Adrenal gland (tissue), 9 donors: ENCODE measurements at regions not wholly inside any gene's neighbourhood (a gene's known extent, or its start where the extent isn't known, plus 50 kb on each side); places are given as distances from the start of the nearest gene placed in this dataset.
"Not testable (repeated sequence)": the region's sequence is repeated elsewhere in the genome, so short reads cannot be mapped to it uniquely, and the experiment has no call there.

Experiments
- DNase-seq, 7 donors: peaks; one replicate each; pipeline ENCODE4 v3.0.0-alpha.2; 2019 to 2020
- H3K27ac ChIP-seq, 5 donors: fragments of 200-600 bp; sonication (generic) in 4 of 5; 1 replicate in 3 of 5; 2 replicates in 2 of 5; pipeline versions ENCODE4 v1.5.1 to v1.8.0; 2016 to 2020; ENCODE audit warnings: mild to moderate bottlenecking in 1 of 5
- H3K27me3 ChIP-seq: fragments of 200-600 bp; 2 replicates; pipeline ENCODE4 v1.8.0; 2021
- H3K36me3 ChIP-seq, 2 donors: fragments of 200-600 bp; replicated peaks in 1 of 2; 1 replicate in 1 of 2; 2 replicates in 1 of 2; pipeline versions ENCODE4 v1.5.1 to v1.8.0; 2018 to 2022
- H3K4me1 ChIP-seq, 2 donors: fragments of 200-600 bp; replicated peaks in 1 of 2; 1 replicate in 1 of 2; 2 replicates in 1 of 2; pipeline versions ENCODE4 v1.5.1 to v1.8.0; 2018 to 2021
- H3K4me3 ChIP-seq, 4 donors: fragments of 200-600 bp; sonication (generic) in 3 of 4; one replicate each; pipeline ENCODE4 v1.5.1; 2016 to 2018
- H3K9me3 ChIP-seq, 3 donors: fragments of 200-600 bp; sonication (generic) in 1 of 3; replicated peaks in 1 of 3; 1 replicate in 2 of 3; 2 replicates in 1 of 3; pipeline versions ENCODE4 v1.5.1 to v1.8.0; 2016 to 2021
- WGBS, 4 donors: extraction: QIAGEN DNeasy Blood & Tissue Kit in 2 of 4; methylation state at CpG; one replicate each; pipeline versions ENCODE4 v1.1.5 to v1.1.7; 2013 to 2017; 5-methylcytosine and 5-hydroxymethylcytosine counted together
- intact Hi-C, 2 donors: fragments of 100-400 bp; cut with DNase I; formaldehyde crosslinking; loops; one replicate each; pipeline versions ENCODE4 v1.14.1 to v1.15.0; 2022 to 2023
- microRNA-seq, 3 donors: library from miRNA; unstranded; fragments of <30 nt; microRNA quantifications; one replicate each; pipeline ENCODE4, GENCODE V29; 2017 to 2020
- small RNA-seq, 2 donors: library from RNA; depleted of rRNA; stranded (forward); fragments of <200 nt; gene quantifications; one replicate each; pipeline ENCODE3, GENCODE V24; 2016
- donor health status: healthy with polysubstance abuse.
- donor health status: Bipolar disorder and iron deficiency.
- donor health status: DM: yes; HTN: yes; CAD: no.
- donor health status: DM: no; HTN: no; CAD: no.
- donor health status: DM: no; HTN: no; CAD: no.

DNA sequence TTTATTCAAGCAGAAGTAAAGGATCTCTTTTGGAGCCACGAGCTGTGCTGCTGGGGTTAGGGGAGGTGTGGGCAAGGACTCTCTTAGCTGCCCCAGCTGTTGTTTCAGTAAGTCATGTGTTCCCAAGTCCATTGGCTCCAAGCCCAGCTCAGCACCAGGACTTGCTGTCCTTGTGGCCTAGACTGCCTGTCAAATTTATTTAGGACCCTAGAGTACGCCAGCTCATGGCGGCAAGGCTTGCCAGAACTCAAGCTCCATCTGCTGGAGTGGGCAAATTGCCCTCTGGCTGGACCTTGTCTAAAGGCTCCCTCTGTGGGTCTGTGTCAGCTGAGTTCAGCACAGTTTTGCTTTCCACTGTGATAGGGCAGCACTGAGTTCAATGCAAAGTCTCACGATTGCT lies 106.6 kb upstream of the POTEB2 start:
- H3K9me3 ChIP-seq, H3K27me3 ChIP-seq, H3K4me1 ChIP-seq, H3K36me3 ChIP-seq, H3K27ac ChIP-seq, H3K4me3 ChIP-seq, intact Hi-C loops: not testable (repeated sequence)
- peak in 2 of 7 donors; percentile 43 to 47 for DNase-seq
- 32 to 49% methylated on average over 3 of the region's 4 CpGs; no CpG with 5 or more reads in 2 of the 4 donors for WGBS, 4 donors

DNA sequence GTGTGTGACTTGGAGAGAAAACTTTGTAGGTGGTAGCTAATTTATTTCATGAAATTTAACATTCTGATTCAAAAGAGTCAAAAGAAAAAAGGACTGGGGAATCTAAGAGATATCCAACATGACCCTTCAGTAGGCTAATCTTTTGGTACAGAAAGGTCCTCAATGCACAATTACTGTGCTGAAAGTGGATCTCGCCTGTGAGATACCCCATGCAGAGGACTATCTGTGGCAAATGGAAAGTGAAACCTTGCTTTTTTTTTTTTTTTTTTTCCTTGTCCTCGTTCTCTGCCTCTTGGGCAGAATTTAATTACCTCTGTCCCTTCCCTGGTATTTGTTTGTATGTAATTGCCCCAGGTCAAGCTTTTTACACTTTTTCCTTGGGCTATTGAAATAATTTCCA lies 93.2 kb upstream of the POTEB2 start:
- H3K27me3 ChIP-seq, DNase-seq, intact Hi-C loops, H3K4me3 ChIP-seq, H3K9me3 ChIP-seq, H3K4me1 ChIP-seq, H3K36me3 ChIP-seq, H3K27ac ChIP-seq: not testable (repeated sequence)
- WGBS, 4 donors = 29 to 57% methylated on average over 1 of the region's 2 CpGs; no CpG with 5 or more reads in 2 of the 4 donors

DNA sequence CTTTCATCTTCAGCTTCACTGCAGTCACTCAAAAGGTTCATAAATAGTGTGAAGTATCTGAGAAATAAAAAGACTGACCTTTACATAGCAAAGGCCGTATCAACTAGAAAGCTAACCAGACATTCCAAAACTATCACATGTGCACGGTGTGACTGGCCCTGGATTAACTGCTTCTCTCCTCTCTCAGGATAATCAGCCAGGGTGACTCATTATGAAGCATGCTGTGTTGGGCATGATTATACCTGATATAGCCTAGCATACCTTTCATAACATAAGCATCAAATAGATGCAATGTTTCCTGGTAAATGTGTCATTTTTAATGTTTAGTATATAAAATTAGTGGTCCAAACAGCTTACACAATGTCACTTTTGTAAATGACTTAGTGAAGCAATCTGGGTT lies 63.2 kb upstream of the POTEB2 start:
- H3K27me3 ChIP-seq, intact Hi-C loops, H3K4me3 ChIP-seq, H3K27ac ChIP-seq, H3K9me3 ChIP-seq, DNase-seq, H3K4me1 ChIP-seq, H3K36me3 ChIP-seq: not testable (repeated sequence)
- no CpG with 5 or more reads among the region's 2 CpGs for WGBS, 4 donors

Small RNAs in the stretch of these regions (microRNA-seq; reads per million reads assigned to microRNA genes)
- 0 reads per million in 3 donors for gene MIR5701-1

Small RNAs in the stretch of these regions (small RNA-seq; reads per million reads assigned to genes)
- gene IGHD1OR15-1B (0 reads per million in 2 donors), gene IGHD2OR15-2B (0 reads per million in 2 donors), gene IGHD3OR15-3B (0 reads per million in 2 donors), gene IGHD4OR15-4B (0 reads per million in 2 donors), gene IGHD5OR15-5B (0 reads per million in 2 donors), gene MIR5701-1 (0 reads per million in 2 donors), gene RN7SL400P (0 reads per million in 2 donors)
